GM19452 (cell line): ENCODE measurements at regions not wholly inside any gene's neighbourhood (a gene's known extent, or its start where the extent isn't known, plus 50 kb on each side); places are given as distances from the start of the nearest gene placed in this dataset.
"Not testable (repeated sequence)": the region's sequence is repeated elsewhere in the genome, so short reads cannot be mapped to it uniquely, and the experiment has no call there.

Experiments used
- ATAC-seq: cut with Tn5 transposase; IDR thresholded peaks from one replicate; pipeline ENCODE4 v1.9.1; 2021; ENCODE audit not compliant: unreplicated experiment

DNA sequence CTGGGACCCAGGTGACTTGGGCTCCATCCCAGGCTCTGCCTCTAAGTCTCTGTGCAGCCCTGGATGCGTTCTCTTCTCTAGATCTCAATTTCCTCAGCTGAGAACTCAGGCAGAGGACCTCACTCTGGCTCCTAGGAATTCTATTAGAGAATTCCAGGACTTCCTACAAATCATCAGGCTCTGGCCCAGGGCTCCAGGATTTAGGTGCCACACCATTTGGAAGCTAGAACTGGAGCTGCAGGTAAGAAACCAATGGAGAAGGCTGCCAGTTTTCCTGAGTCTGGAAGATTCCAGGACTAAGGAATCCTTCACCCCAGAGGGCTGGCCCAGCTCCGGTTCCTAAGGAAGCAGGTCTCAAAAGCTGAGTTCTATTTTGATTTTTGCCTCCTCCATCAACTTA, 189.8 kb upstream of the CDH5 start:
- no peak for ATAC-seq

DNA sequence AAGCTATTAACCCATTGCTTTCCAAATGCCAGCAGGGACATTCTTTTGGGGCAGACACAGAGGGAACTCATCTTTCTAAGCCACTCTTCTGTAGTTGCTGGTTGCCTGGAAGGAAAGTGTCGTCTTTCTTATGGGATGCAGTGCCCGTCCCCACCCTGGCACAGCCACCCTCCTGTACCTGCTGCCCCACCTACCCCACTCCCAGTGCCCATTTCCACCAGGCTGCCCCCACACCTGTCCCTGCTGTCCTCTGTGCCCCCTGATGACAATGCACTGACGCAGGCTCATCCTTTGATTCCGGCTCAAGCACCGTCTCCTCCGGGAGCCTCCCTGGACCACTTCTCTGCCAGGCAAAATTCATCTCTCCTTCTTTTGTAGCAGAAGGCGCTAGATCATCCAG, 190.4 kb upstream of the CDH5 start:
- ATAC-seq: no peak

DNA sequence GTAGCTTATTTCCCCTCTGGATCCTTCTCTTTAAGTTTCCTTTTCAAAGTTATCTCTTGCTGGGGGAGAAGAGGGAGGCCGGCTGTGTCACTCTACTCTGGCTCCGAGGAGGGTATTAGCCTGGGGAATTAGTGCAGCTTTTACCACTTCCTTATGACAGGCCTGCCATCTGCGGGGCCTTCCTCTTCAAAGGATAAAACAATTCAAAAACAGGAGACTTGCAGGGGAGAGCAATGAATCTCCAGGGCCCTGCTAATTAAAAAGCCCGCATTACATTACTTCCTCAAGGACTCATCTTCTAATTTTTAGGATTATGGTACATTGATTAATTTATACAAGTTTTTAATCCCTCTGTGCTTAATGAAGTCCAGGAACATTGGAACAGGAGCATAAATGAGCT, 190.9 kb upstream of the CDH5 start:
- no peak for ATAC-seq

DNA sequence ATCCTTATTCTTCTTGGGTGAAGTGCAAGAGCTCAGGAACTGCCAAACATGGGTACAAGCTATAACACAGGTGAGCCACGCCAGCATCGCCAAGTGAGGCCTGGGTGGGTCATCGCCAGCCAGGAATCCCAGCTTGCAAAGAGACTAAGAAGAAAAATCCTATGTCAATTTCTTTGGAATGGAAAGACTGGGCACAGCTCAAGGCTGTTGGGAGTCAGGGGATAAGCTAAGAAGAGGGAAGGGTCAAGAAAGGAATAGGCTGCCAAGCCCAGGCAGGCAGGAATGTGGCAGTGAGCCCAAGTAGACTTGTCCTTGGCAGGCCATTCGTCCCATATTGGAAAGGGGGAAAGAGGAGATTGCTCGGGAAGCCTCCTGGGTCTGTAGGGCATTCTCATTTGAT, 191.4 kb upstream of the CDH5 start:
- ATAC-seq: no peak

GRCh38 chr16:66173796-66174195, 192.7 kb upstream of the CDH5 start:
- not testable (repeated sequence) for ATAC-seq

DNA sequence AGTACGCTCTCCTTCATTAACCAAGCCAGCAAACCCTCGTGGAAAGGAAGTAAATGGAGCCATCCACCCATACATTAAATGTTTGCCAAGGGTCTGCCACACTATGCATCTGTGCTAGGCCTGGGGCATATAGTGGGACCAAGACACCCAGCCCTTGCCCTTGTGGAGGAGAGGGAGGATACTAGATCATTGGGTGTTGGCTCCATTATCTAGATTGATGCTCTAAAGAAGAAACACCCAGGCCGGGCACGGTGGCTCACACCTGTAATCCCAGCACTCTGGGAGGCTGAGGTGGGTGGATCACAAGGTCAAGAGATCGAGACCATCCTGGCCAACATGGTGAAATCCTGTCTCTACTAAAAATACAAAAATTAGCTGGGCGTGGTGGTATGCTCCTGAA, 193.3 kb upstream of the CDH5 start:
- not testable (repeated sequence) for ATAC-seq

- no peak for ATAC-seq
Observed at GRCh38 chr16:66172463-66172862, 194.0 kb upstream of the CDH5 start.

GRCh38 chr16:66171578-66171977, 194.9 kb upstream of the CDH5 start:
- no peak for ATAC-seq

- ATAC-seq: no peak
Observed at GRCh38 chr16:66170989-66171388, 195.5 kb upstream of the CDH5 start.

DNA sequence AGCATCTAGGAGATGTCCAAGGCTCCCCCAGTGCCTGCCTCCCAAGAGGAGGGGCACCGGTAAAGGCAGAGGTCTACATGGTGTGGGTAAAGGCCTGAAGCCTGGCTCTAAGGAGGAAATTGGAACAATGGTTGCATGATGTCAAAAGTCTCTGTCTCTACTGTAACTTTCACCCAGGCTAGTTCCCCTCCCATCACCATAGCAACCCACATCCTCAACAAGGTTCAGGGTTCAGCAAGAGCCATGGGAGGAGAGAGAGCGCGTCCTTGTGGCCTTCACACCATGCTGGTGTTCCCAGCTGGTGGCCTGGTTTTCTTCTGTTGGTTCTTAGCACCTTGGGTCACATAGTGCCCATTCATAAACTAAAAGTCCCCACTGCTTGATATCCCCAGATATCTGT, 196.7 kb upstream of the CDH5 start:
- no peak for ATAC-seq

DNA sequence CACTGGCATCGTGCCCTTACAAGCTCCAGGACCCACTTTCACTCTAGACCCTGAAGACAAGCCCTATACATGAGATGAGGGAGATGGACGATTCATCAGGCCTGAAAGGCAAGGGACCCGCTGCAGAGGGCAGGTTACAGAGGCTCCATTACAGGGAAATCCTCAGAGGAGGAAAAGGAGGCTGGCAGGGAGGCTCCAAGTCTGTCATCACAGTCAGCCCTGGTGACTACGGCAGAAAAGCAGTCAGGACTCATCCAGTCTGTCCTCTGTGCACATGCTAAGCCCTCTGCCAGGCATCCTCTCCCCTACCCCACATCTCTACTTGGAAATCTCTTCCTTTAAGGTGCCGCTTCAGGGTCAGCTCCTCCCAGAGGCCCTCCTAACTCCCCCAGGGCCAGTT, 197.7 kb upstream of the CDH5 start:
- no peak for ATAC-seq

DNA sequence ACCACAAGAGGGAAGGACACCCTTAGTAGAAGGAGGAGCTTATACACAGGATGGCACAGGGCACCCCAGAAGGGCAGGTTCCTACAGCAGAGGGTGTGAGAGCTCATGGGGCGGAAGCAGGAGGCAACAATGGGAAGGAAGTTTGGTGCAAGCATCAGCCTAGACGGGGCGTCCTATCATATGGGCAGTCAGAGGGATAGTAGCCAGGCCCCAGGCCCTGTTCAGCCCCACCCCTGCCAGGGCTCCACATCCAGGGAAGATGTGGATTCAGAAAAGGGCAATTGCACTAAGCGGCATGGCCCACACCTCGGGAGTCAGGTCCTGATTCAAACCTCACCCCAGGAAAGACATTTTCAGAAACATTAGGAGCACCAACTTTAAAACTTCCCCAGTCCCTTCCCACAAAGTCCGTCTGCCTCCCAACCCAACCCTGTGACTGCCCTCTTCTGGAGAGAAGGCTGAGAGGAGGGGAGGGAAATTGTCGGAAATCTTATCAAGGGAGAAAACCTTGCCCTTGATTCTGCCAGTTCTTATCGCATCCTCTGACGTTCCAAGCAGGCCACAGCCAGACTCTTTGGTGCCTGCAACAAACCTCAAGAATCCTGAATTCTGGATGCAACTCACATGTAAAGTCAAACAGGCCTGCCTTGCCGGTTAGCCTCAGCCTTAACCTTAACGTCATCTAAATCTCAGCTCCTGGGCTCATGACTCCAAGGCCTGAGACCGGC, 198.8 kb upstream of the CDH5 start:
- ATAC-seq: no peak

DNA sequence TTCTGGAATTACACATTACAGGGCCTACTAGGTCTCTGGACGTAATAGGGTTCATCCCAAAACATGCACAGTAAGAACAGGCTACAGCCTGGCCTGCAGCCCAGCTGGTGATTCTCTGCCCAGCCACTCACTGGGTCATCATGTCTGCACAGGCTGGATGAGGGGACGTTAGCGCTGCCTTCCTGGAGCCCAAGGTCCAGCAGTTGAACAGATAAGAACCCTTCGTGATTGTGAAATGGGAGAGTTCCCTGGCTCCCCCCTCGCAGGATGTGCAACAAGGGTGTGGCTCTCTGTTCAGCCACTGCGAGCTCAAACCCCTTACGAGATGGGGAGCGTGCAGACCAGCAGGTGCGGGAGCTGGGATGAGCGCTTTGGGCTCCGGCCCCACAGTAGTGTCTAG, 200.0 kb upstream of the CDH5 start:
- no peak for ATAC-seq

DNA sequence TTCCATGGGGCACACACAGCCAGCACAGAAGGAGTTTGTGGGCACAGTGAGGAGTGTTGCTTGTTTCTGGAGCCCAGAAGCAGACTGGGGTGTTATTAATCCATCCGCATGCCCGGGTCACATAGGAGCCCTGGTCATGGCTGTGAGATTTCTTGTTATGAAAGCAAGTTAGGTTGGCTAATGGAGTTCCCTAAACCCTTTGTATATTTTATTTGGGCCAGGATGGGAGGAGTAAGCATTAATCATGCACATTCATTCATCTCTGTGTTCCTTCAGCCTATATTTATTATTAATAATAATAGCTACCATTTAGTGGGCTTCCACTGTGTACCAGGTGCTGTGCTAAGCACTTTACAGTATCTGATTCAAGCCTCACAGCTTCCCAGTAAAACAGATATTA, 200.6 kb upstream of the CDH5 start:
- no peak for ATAC-seq

DNA sequence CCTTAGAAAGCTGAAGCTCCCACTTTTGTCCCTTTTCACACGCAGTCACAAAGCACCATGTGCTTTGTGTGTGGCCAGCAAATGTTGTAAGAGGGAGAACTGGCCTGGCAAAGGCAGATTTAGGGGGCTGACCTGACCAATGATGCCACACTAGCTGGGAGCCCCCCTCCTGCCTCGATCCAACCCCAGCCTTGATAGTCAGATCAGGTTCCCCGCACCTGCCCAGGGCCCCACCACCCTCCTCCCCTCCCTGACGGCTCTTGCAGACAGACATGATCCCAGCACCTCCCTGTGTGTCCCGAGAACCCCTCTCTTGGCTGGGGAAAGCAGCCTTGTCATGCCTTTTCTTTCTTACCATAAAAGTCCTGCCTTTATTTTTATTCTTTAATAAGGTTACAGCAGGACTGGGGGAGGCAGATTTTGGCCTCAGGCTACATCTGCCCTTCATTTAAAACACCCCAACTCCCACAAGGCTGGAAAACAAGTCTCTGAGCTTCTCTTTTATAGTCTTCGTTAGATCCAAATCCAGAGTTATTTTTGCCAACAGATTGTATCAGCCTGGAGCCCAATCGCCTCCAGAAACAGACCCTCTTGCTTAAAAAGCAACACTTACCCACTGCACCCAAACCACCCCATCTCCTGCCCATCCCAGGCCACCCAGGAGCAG, 201.8 kb upstream of the CDH5 start:
- no peak for ATAC-seq

- ATAC-seq: no peak
Observed at GRCh38 chr16:66162821-66163220, 203.7 kb upstream of the CDH5 start.

DNA sequence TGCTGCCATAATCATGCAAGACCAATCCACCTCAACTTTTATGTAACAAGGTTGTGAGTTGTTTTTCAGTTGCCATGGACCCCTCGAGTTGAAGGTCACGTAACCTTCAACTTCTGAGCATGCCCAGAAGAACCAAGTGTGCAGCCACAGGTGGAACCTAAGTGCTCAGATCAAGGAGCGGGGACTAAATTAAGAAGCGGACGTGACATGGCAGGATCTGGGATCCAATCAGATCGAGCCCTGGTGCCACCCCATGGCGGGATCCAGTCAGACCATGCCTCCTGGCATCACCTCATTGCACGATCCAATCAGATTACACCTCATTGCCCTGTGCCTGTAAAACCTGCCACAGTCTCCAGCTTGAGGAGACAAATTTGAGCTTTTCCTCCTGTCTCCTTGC, 204.5 kb upstream of the CDH5 start:
- no peak for ATAC-seq

DNA sequence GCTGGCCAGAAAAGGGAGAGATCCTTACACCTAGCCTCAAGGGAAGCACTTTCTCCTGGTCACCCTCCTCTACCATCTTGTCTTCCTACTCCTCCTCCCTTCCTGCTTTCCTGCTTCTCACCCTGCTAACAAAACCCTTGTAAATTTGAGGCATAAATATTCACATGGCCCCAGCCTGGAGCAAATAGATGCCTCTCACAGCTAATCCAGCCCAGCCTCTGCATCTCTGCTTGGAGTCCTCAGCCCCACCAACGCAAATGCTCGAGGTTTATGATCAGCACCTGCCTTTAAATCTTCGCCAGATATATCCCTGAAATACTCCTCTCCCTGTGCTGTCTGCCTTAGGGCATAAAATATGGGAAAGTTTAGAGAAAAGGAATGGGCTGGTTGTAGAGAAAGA, 205.2 kb upstream of the CDH5 start:
- ATAC-seq: no peak

DNA sequence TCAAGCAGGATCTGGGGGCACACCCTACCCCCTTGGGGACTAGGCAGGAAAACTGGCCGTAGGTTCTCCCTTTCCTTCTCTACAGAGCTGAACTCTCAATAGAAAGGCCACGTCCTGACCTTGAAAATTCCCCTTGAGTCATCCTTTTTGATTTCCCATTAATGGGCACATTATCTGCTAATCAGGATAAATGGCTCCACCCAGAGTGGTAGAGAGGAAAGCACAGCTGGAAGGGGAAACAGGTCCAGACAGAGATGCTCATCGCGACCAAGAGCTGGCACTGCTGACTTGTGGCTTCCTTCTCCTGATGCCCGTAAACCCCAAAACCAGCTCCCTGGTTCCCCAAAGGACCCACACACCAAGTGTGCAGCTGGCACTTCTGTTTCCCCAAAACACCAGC, 206.5 kb upstream of the CDH5 start:
- no peak for ATAC-seq

DNA sequence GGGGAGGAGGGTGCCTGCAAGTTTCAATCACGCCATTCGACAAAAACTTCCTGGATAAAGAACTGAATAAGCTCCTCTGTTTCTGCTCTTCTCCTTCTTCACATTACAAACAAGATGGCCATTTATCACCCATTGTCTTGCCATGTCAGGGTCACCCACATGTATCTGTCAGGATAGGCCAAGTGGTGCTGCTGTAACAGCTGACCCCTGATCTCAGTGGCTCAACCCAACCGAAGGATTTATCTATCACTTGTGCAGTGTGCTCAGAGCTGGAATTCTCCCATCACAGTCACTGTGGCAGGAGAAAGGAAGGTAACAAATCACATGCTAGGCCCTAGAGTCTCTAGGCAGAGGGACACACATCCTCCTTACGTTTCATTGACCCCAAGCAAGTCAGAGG, 210.0 kb upstream of the CDH5 start:
- no peak for ATAC-seq

GRCh38 chr16:66155933-66156332, 210.6 kb upstream of the CDH5 start:
- ATAC-seq: no peak

GRCh38 chr16:66154801-66155200, 211.7 kb upstream of the CDH5 start:
- no peak for ATAC-seq

GRCh38 chr16:66152823-66153393, 213.6 kb upstream of the CDH5 start:
- no peak for ATAC-seq
